Loucy (cell line): ENCODE measurements at regions not wholly inside any gene's neighbourhood (a gene's known extent, or its start where the extent isn't known, plus 50 kb on each side); places are given as distances from the start of the nearest gene placed in this dataset.

ENCODE experiments used
- H2AFZ ChIP-seq: fragments of 200-600 bp; sonication (generic); 2 replicates; pipeline ENCODE4 v1.6.0; 2016; ENCODE audit warnings: antibody characterized with exemption, mild to moderate bottlenecking, low read length, moderate library complexity
- H3F3A ChIP-seq: fragments of 200-600 bp; 2 replicates; pipeline ENCODE4 v1.6.0; 2016; ENCODE audit warnings: antibody characterized with exemption, low read depth, mild to moderate bottlenecking
- H3K27me3 ChIP-seq: fragments of 200-600 bp; sonication (generic); 2 replicates; pipeline ENCODE4 v1.6.1; 2014; ENCODE audit warnings: low read length, mild to moderate bottlenecking; ENCODE audit not compliant: insufficient read depth, poor library complexity, severe bottlenecking
- H3K36me3 ChIP-seq: fragments of 200-600 bp; sonication (generic); 2 replicates; pipeline ENCODE4 v1.6.1; 2016; ENCODE audit warnings: low read length; ENCODE audit not compliant: insufficient read depth
- H3K4me1 ChIP-seq: fragments of 200-600 bp; sonication (generic); 2 replicates; pipeline ENCODE4 v1.5.1; 2014; ENCODE audit warnings: low read length, mild to moderate bottlenecking; ENCODE audit not compliant: insufficient read depth, poor library complexity, severe bottlenecking
- H3K4me2 ChIP-seq: fragments of 200-600 bp; sonication (generic); 2 replicates; pipeline ENCODE4 v1.6.0; 2014; ENCODE audit warnings: antibody characterized with exemption, low read length, low read depth, mild to moderate bottlenecking; ENCODE audit not compliant: poor library complexity, severe bottlenecking
- H3K4me3 ChIP-seq: fragments of 200-600 bp; sonication (generic); 2 replicates; pipeline ENCODE4 v1.5.1; 2014; ENCODE audit warnings: low read length, mild to moderate bottlenecking, mixed read lengths; ENCODE audit not compliant: poor library complexity, severe bottlenecking
- H3K79me2 ChIP-seq: fragments of 200-600 bp; sonication (generic); 2 replicates; pipeline ENCODE4 v1.6.1; 2014; ENCODE audit warnings: low read length; ENCODE audit not compliant: insufficient read depth
- H3K9ac ChIP-seq: fragments of 200-600 bp; sonication (generic); 2 replicates; pipeline ENCODE4 v1.6.0; 2014; ENCODE audit warnings: mild to moderate bottlenecking, low read depth, low read length, moderate library complexity; ENCODE audit not compliant: poor library complexity, severe bottlenecking
- H3K9me2 ChIP-seq: fragments of 200-600 bp; sonication (generic); replicated peaks from 2 replicates; pipeline ENCODE4 v1.6.1; 2016; ENCODE audit warnings: low read depth, low read length, mixed read lengths
- H3K9me3 ChIP-seq: fragments of 200-600 bp; sonication (generic); 2 replicates; pipeline ENCODE4 v1.6.1; 2014; ENCODE audit warnings: mild to moderate bottlenecking, antibody characterized with exemption, low read length, low read depth; ENCODE audit not compliant: insufficient read depth
- H4K20me1 ChIP-seq: fragments of 200-600 bp; sonication (generic); 2 replicates; pipeline ENCODE4 v1.6.0; 2014; ENCODE audit warnings: antibody characterized with exemption, low read length, mild to moderate bottlenecking; ENCODE audit not compliant: insufficient read depth, poor library complexity, severe bottlenecking
- EZH2phosphoT487 ChIP-seq: fragments of 200-600 bp; IDR thresholded peaks from 2 replicates; pipeline ENCODE4 v1.6.1; 2018; ENCODE audit warnings: antibody characterized with exemption, mild to moderate bottlenecking, moderate library complexity, borderline replicate concordance
- TF ChIP-seq, protein P1 (sequence below): fragments of 200-600 bp; sonication (generic); conservative IDR thresholded peaks from 2 replicates; pipeline ENCODE4 v1.5.1; 2014; ENCODE audit warnings: mild to moderate bottlenecking, antibody characterized with exemption, low read length

DNA sequence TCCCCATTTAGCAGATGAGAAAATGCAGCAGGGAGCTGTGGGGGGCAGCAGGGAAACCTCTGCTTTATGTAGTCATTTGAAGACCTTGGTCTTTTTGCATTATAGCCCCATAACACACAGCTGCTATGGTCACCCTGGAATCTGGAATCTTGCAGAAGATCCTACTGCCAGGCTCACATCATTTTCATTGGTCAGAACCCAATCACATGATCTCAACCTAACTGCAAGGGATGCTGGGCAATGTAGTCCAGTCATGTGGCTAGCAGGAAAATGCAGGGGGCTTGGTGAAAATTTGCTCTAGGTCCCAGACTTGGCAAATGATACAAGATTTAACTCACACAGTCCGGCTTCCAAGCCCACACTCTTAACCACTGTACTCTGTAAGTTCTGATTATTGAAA, 1028.7 kb downstream of the AACS start:
- no peaks in the 10 kb centered on the region for H3K79me2 ChIP-seq
- H3K4me2 ChIP-seq = no peak overlapping the region
- H4K20me1 ChIP-seq = no peaks in the 10 kb centered on the region
- no peaks in the 10 kb centered on the region; the same call in 1 of the 2 replicates for H3K9me3 ChIP-seq
- no peak overlapping the region for H3K9ac ChIP-seq
- TF ChIP-seq, protein P1, sequence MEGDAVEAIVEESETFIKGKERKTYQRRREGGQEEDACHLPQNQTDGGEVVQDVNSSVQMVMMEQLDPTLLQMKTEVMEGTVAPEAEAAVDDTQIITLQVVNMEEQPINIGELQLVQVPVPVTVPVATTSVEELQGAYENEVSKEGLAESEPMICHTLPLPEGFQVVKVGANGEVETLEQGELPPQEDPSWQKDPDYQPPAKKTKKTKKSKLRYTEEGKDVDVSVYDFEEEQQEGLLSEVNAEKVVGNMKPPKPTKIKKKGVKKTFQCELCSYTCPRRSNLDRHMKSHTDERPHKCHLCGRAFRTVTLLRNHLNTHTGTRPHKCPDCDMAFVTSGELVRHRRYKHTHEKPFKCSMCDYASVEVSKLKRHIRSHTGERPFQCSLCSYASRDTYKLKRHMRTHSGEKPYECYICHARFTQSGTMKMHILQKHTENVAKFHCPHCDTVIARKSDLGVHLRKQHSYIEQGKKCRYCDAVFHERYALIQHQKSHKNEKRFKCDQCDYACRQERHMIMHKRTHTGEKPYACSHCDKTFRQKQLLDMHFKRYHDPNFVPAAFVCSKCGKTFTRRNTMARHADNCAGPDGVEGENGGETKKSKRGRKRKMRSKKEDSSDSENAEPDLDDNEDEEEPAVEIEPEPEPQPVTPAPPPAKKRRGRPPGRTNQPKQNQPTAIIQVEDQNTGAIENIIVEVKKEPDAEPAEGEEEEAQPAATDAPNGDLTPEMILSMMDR = no peak
- TF ChIP-seq EZH2phosphoT487 = no peak
- no peaks in the 10 kb centered on the region for H3K4me1 ChIP-seq
- H3K9me2 ChIP-seq = no peaks in the 10 kb centered on the region
- no peak overlapping the region for H3K4me3 ChIP-seq
- no peaks in the 10 kb centered on the region for H3K27me3 ChIP-seq
- H3F3A ChIP-seq = no peaks in the 10 kb centered on the region
- no peak overlapping the region for H2AFZ ChIP-seq
- H3K36me3 ChIP-seq = no peaks in the 10 kb centered on the region

DNA sequence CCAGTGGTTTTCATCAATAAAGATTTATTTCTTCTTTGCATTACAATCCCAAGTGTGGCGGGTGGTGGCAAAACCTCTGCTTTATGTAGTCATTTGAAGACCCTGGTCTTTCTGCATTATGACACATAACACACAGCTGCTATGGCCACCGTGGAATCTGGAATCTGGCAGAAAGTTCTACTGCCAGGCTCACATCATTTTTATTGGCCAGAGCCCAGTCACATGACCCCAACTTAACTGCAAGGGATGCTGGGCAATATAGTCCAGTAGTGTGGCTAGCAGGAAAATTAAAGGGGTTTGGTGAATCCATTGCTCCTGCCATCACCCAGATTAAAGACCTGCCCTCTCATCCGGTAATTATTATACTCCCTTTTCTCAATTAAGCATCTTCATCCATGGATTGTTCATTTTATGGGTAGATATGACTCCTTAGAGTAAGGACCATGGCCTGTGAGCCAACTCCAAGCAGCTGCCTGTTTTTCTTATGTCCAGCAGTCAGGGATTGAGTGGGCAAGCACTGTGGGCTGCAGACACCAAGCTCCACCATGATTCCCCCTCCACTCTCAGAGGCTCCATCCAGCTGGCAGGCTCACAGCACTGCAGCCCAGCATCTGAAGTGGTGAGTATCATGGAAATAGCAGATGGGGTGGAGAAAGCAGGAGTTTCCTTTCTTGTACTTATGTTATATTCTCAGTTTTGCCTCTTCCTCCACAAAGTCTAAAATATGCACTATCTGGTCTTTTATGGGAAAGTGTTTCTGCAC, 1030.7 kb downstream of the AACS start:
- H3K4me1 ChIP-seq = no peaks in the 10 kb centered on the region
- no peaks in the 10 kb centered on the region for H3F3A ChIP-seq
- H3K4me3 ChIP-seq = no peak overlapping the region
- H3K79me2 ChIP-seq = no peaks in the 10 kb centered on the region
- H3K9me3 ChIP-seq = no peaks in the 10 kb centered on the region; the same call in 1 of the 2 replicates
- no peaks in the 10 kb centered on the region for H3K9me2 ChIP-seq
- no peak overlapping the region for H3K9ac ChIP-seq
- TF ChIP-seq EZH2phosphoT487 = no peak
- no peak overlapping the region for H3K4me2 ChIP-seq
- no peaks in the 10 kb centered on the region for H4K20me1 ChIP-seq
- H2AFZ ChIP-seq = no peak overlapping the region
- H3K27me3 ChIP-seq = no peaks in the 10 kb centered on the region
- no peaks in the 10 kb centered on the region for H3K36me3 ChIP-seq

DNA sequence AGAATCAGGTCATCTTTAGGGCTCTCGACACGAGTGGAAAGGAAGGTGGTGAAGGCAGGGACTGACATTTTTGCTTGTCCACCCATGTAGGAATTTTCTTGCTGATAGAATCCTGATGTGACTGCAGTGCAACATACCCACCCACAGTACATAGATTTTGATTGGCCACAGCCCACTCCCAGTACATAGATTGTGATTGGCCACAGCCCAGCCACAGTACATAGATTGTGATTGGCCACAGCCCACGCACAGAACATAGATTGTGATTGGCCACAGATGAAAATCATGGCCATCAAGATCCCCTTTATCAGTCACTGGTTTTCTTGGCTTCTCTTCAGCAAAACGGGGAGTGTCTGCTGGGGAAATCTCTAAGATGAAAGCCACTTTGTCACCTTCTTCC, 1041.5 kb downstream of the AACS start:
- H3K9me3 ChIP-seq = no peaks in the 10 kb centered on the region
- H4K20me1 ChIP-seq = no peaks in the 10 kb centered on the region
- no peaks in the 10 kb centered on the region for H3K36me3 ChIP-seq
- no peak overlapping the region for H3K4me3 ChIP-seq
- H3K4me1 ChIP-seq = no peaks in the 10 kb centered on the region
- no peaks in the 10 kb centered on the region for H3F3A ChIP-seq
- H3K27me3 ChIP-seq = no peaks in the 10 kb centered on the region
- no peaks in the 10 kb centered on the region for H3K79me2 ChIP-seq
- TF ChIP-seq EZH2phosphoT487 = no peak
- TF ChIP-seq, protein P1 = no peak
- H3K9ac ChIP-seq = no peak overlapping the region
- no peaks in the 10 kb centered on the region for H3K9me2 ChIP-seq
- no peak overlapping the region for H2AFZ ChIP-seq
- no peak overlapping the region for H3K4me2 ChIP-seq

DNA sequence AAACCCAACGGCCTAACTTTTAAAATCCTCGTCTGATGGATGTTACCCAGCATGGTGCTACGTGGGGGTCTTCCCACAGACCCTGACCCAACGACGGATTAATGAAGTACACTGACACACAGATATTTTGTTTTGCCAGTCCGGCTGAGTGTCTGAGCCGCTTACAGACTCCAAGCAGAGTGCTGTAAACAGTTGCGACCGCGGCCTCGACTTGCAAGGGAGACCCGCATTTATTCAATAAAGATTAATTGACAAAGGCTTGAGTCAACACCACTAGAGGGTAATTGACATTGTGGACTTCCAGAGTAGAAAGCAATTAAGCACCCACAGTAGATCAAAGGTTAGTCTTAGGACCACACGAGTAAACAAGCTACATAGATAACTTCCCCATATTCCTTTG, 1042.4 kb downstream of the AACS start:
- no peaks in the 10 kb centered on the region for H4K20me1 ChIP-seq
- no peaks in the 10 kb centered on the region for H3K9me3 ChIP-seq
- no peak overlapping the region for H3K4me3 ChIP-seq
- H3K27me3 ChIP-seq = no peaks in the 10 kb centered on the region
- TF ChIP-seq, protein P1 = no peak
- no peak for TF ChIP-seq EZH2phosphoT487
- no peaks in the 10 kb centered on the region for H3K79me2 ChIP-seq
- H3K36me3 ChIP-seq = no peaks in the 10 kb centered on the region
- H3K4me1 ChIP-seq = no peaks in the 10 kb centered on the region
- no peaks in the 10 kb centered on the region for H3K9me2 ChIP-seq
- H3K9ac ChIP-seq = no peak overlapping the region
- H2AFZ ChIP-seq = no peak overlapping the region
- no peak overlapping the region for H3K4me2 ChIP-seq
- no peaks in the 10 kb centered on the region for H3F3A ChIP-seq
